Caco-2 (cell line): ENCODE measurements at regions not wholly inside any gene's neighbourhood (a gene's known extent, or its start where the extent isn't known, plus 50 kb on each side); places are given as distances from the start of the nearest gene placed in this dataset.

Experiments used
- BruUV-seq: library from RNA; stranded (reverse); fragments of 400-500 nt; replicated peaks from 2 replicates; lab custom pipeline; 2021; lab: Mats Ljungman, UMichigan
- CTCF ChIA-PET: fragments of 300-600 bp; sonication (Branson Sonifier 250); formaldehyde crosslinking; loops from one replicate; lab custom pipeline; 2022; ENCODE audit warnings: antibody characterized with exemption; lab: Charles Lee
- POLR2A ChIA-PET: fragments of 300-600 bp; sonication (Branson Sonifier 250); formaldehyde crosslinking; loops from one replicate; lab custom pipeline; 2022; ENCODE audit warnings: antibody characterized with exemption; lab: Charles Lee
- DNase-seq, 2 experiments: peaks; one replicate each; pipeline versions ENCODE4 v3.0.0 to v3.0.0-alpha.2; 2020 to 2022
- H3K27me3 ChIP-seq: replicated peaks from 2 replicates; pipeline ENCODE4 v1.6.0; 2011; ENCODE audit warnings: low read length; ENCODE audit not compliant: control insufficient read depth, insufficient read depth
- H3K36me3 ChIP-seq: 2 replicates; pipeline ENCODE4 v1.5.1; 2011; ENCODE audit warnings: low read length; ENCODE audit not compliant: control insufficient read depth, insufficient read depth
- H3K4me1 ChIP-seq: fragments of 250-450 bp; sonication (Bioruptor Pico); 2 replicates; pipeline ENCODE4 v1.5.1; 2020; ENCODE audit warnings: mild to moderate bottlenecking
- H3K4me3 ChIP-seq: 2 replicates; pipeline ENCODE4 v1.5.1; 2011; ENCODE audit warnings: low read depth, mild to moderate bottlenecking, control low read depth, low read length
- H3K9me3 ChIP-seq: fragments of 250-450 bp; sonication (Bioruptor Pico); 2 replicates; pipeline ENCODE4 v1.5.1; 2020; ENCODE audit warnings: mild to moderate bottlenecking, moderate library complexity
- H3K27ac Mint-ChIP-seq: one replicate; pipeline ENCODE4 v1.8.0; 2022; ENCODE audit warnings: mixed read lengths; ENCODE audit not compliant: unreplicated experiment
- H3K27me3 Mint-ChIP-seq: one replicate; pipeline ENCODE4 v1.8.0; 2022; ENCODE audit warnings: mixed read lengths; ENCODE audit not compliant: insufficient read depth, unreplicated experiment
- H3K36me3 Mint-ChIP-seq: one replicate; pipeline ENCODE4 v1.8.0; 2022; ENCODE audit warnings: mild to moderate bottlenecking, mixed read lengths; ENCODE audit not compliant: insufficient read depth, unreplicated experiment
- H3K4me1 Mint-ChIP-seq: one replicate; pipeline ENCODE4 v1.8.0; 2022; ENCODE audit warnings: low read depth, mixed read lengths; ENCODE audit not compliant: unreplicated experiment
- H3K4me3 Mint-ChIP-seq: one replicate; pipeline ENCODE4 v1.8.0; 2022; ENCODE audit warnings: mild to moderate bottlenecking, moderate library complexity, mixed read lengths; ENCODE audit not compliant: unreplicated experiment
- H3K9me3 Mint-ChIP-seq: one replicate; pipeline ENCODE4 v1.8.0; 2022; ENCODE audit warnings: mixed read lengths; ENCODE audit not compliant: unreplicated experiment
- intact Hi-C: fragments of 100-400 bp; cut with micrococcal nuclease; formaldehyde crosslinking; loops from one replicate; pipeline ENCODE4 v1.10.0; 2022; ENCODE audit not compliant: unreplicated experiment
- TF ChIP-seq, protein P1 (sequence below), 2 experiments: fragments of 200-600 bp in 1 of 2; IDR thresholded peaks; 1 replicate in 1 of 2; 2 replicates in 1 of 2; pipeline versions ENCODE4 v1.5.1 to v1.8.0; 2011 to 2022; ENCODE audit warnings: antibody characterized with exemption in 1 of 2, control low read depth in 1 of 2, inconsistent platforms in 1 of 2, low read depth in 1 of 2, low read length in 1 of 2, mild to moderate bottlenecking in 1 of 2, moderate library complexity in 1 of 2; ENCODE audit not compliant: insufficient read depth in 1 of 2, severe bottlenecking in 1 of 2, unreplicated experiment in 1 of 2

DNA sequence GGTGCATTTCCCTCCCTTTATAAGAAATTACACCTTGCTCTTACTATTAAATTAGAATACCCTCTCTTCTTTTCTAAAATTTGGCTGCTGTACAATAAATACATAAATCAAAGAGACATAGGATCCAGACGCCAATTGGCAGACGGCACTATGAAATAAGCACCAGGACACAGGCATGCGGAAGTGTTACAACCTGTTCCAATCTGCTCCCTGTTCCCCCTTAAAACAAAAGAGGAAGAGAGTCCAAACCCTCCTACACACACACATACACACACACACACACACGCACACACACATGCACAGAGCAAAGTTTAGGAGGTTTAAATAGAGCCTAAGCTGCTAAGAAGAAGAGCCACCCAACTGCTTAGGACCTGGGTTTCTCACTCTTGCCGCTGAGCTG is 75.6 kb upstream of the ZNF507 start:
- Mint-ChIP-seq H3K9me3 (no peaks in the 10 kb centered on the region), H3K4me3 (no peak overlapping the region), H3K36me3 (no peaks in the 10 kb centered on the region), H3K27ac (no peak overlapping the region), H3K27me3 (peaks cover 28% of the 10 kb centered on the region), H3K4me1 (no peaks in the 10 kb centered on the region)
- ChIA-PET POLR2A (no interaction called here), CTCF (no interaction called here)
- Histone ChIP-seq H3K9me3 (no peaks in the 10 kb centered on the region), H3K27me3 (no peaks in the 10 kb centered on the region), H3K4me1 (no peaks in the 10 kb centered on the region), H3K4me3 (no peak overlapping the region), H3K36me3 (no peaks in the 10 kb centered on the region)
- intact Hi-C loops, result no loop called here
- no TSS peak for BruUV-seq
- TF ChIP-seq, protein P1, sequence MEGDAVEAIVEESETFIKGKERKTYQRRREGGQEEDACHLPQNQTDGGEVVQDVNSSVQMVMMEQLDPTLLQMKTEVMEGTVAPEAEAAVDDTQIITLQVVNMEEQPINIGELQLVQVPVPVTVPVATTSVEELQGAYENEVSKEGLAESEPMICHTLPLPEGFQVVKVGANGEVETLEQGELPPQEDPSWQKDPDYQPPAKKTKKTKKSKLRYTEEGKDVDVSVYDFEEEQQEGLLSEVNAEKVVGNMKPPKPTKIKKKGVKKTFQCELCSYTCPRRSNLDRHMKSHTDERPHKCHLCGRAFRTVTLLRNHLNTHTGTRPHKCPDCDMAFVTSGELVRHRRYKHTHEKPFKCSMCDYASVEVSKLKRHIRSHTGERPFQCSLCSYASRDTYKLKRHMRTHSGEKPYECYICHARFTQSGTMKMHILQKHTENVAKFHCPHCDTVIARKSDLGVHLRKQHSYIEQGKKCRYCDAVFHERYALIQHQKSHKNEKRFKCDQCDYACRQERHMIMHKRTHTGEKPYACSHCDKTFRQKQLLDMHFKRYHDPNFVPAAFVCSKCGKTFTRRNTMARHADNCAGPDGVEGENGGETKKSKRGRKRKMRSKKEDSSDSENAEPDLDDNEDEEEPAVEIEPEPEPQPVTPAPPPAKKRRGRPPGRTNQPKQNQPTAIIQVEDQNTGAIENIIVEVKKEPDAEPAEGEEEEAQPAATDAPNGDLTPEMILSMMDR (IDR thresholded peaks at IDR 0.05; ENCODE audit: insufficient read depth in 1 of 2, low read depth in 1 of 2, low read length in 1 of 2, severe bottlenecking in 1 of 2, unreplicated experiment in 1 of 2), result no peak
- no peak for DNase-seq

DNA sequence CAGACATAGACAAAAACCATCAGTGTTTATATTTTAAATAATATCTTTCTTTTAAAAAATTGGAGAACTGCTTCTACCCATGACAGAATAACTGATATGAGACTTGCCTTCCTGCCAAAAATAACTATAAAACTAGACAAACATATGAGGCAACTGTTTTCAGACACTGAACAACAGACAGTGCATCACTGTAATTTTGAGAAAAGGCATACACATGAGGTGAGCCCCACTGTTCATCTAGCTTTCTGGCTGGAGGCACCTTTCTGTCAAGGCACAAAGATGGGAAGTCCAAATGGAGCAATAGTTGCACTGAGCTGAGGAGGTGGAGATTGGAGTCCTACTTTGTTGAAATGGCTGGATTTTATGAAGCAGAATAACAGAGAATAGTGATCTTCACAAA is 71.9 kb upstream of the ZNF507 start:
- no peaks in the 10 kb centered on the region for H3K9me3 Mint-ChIP-seq
- no peaks in the 10 kb centered on the region for H3K9me3 ChIP-seq
- H3K36me3 Mint-ChIP-seq, result no peaks in the 10 kb centered on the region
- no peak overlapping the region for H3K27ac Mint-ChIP-seq
- TF ChIP-seq, protein P1 (IDR thresholded peaks at IDR 0.05; ENCODE audit: insufficient read depth in 1 of 2, low read depth in 1 of 2, low read length in 1 of 2, severe bottlenecking in 1 of 2, unreplicated experiment in 1 of 2), result no peak
- no peak overlapping the region for H3K4me3 ChIP-seq
- H3K36me3 ChIP-seq, result no peaks in the 10 kb centered on the region
- no peaks in the 10 kb centered on the region for H3K4me1 ChIP-seq
- ChIA-PET CTCF (interaction anchor here (0.6 kb wide), 1 partner anchor 42 kb away, joined by 3 read pairs; no protein-coding TSS in a partner anchor), POLR2A (no interaction called here)
- H3K27me3 ChIP-seq, result no peaks in the 10 kb centered on the region
- H3K4me3 Mint-ChIP-seq, result no peak overlapping the region
- no TSS peak for BruUV-seq
- no peaks in the 10 kb centered on the region for H3K4me1 Mint-ChIP-seq
- peaks cover 25% of the 10 kb centered on the region for H3K27me3 Mint-ChIP-seq
- intact Hi-C loops, result no loop called here
- no peak for DNase-seq

DNA sequence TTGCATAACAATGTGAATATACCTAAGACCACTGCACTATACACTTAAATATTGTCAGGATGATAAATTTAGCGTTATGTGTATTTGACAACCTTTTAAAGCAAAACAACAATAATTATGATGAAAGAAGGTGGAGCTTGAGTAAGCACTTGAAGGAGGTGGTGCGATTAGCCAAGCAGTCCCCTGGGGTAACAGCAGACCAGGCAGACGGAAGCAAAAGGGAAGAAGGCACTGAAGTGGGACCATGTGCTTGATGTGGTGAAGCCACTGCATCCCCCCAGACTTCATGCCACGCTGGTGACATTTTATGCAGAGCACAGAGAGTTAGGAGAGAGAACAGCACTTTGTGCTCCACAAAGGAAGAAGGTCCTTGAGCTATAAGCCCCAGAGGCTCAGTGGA is 58.3 kb upstream of the ZNF507 start:
- intact Hi-C loops, result loop anchor here (1.0 to 5.0 kb wide), 4 partner anchors 35 to 283 kb away; no protein-coding TSS in a partner anchor

More for the DNA sequence above, 58.3 kb upstream of the ZNF507 start:
- Histone ChIP-seq H3K4me1 (no peaks in the 10 kb centered on the region), H3K27me3 (peaks cover 2% of the 10 kb centered on the region; the same call in 1 of the 2 replicates), H3K9me3 (no peaks in the 10 kb centered on the region), H3K36me3 (no peaks in the 10 kb centered on the region), H3K4me3 (no peak overlapping the region)
- Mint-ChIP-seq H3K27ac (no peak overlapping the region), H3K4me3 (no peak overlapping the region), H3K4me1 (no peaks in the 10 kb centered on the region), H3K36me3 (no peaks in the 10 kb centered on the region), H3K9me3 (no peaks in the 10 kb centered on the region), H3K27me3 (peaks cover 15% of the 10 kb centered on the region)
- DNase-seq, result no peak
- TF ChIP-seq, protein P1 (IDR thresholded peaks at IDR 0.05; ENCODE audit: insufficient read depth in 1 of 2, low read depth in 1 of 2, low read length in 1 of 2, severe bottlenecking in 1 of 2, unreplicated experiment in 1 of 2), result no peak
- ChIA-PET POLR2A (no interaction called here), CTCF (interaction anchor here (1.5 kb wide), 1 partner anchor 283 kb away, joined by 4 read pairs; no protein-coding TSS in a partner anchor)
- no TSS peak for BruUV-seq
